ENCODE measurements at regions not wholly inside any gene's neighbourhood (a gene's known extent, or its start where the extent isn't known, plus 50 kb on each side); places are given as distances from the start of the nearest gene placed in this dataset.
A peak's percentile ranks its signal among the peaks of the same experiment; 100 is the strongest.
"Not testable (repeated sequence)": the region's sequence is repeated elsewhere in the genome, so short reads cannot be mapped to it uniquely, and the experiment has no call there.

DNA sequence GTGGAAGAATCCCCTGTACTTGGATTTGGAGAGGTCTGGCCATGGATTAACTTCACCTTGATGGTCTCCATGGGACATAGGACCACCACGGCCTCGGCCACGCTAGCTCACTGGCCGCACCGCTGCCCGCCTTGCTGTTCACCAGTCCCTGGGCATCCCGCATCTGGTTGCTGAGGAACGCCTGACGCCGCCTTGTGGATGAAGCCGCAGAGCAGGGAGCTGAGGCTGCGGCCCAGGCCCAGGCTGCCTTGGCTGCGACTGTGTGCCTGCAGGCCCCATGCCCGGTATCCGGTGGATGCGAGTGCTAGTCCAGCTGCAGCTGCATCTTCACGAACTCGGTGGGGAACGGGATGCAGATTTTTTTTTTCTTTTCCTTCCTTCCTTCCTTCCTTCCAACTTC lies 1407.1 kb downstream of the UQCRFS1 start:
- no peak for TF ChIP-seq POLR2A (IDR thresholded peaks at IDR 0.05)
- TF ChIP-seq, protein P1, sequence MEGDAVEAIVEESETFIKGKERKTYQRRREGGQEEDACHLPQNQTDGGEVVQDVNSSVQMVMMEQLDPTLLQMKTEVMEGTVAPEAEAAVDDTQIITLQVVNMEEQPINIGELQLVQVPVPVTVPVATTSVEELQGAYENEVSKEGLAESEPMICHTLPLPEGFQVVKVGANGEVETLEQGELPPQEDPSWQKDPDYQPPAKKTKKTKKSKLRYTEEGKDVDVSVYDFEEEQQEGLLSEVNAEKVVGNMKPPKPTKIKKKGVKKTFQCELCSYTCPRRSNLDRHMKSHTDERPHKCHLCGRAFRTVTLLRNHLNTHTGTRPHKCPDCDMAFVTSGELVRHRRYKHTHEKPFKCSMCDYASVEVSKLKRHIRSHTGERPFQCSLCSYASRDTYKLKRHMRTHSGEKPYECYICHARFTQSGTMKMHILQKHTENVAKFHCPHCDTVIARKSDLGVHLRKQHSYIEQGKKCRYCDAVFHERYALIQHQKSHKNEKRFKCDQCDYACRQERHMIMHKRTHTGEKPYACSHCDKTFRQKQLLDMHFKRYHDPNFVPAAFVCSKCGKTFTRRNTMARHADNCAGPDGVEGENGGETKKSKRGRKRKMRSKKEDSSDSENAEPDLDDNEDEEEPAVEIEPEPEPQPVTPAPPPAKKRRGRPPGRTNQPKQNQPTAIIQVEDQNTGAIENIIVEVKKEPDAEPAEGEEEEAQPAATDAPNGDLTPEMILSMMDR (IDR thresholded peaks at IDR 0.05 in 4 of 5, conservative IDR thresholded peaks at IDR 0.05 in 1 of 5): no peak
- in situ Hi-C loops (cut with MboI; ENCODE audit: low sequenced_read_pairs in 4 of 4): no loop called here
- no peaks in the 10 kb centered on the region for H3K36me3 ChIP-seq
- ATAC-seq: no peak
- no peak overlapping the region for H3K27ac ChIP-seq
- no peak overlapping the region for H3K4me3 ChIP-seq
- no peaks in the 10 kb centered on the region for H3K4me1 ChIP-seq
- H3K9me3 ChIP-seq: peaks cover 0 to 3% (median 0%) of the 10 kb centered on the region in 3 donors
- DNase-seq: no peak
- H3K27me3 ChIP-seq: no peaks in the 10 kb centered on the region
- intact Hi-C loops (cut with DNase I; ENCODE audit: low total_unique reads): no loop called here

- intact Hi-C loops (cut with DNase I; ENCODE audit: low total_unique reads); in situ Hi-C loops (cut with MboI; ENCODE audit: low sequenced_read_pairs in 4 of 4); H3K27me3 ChIP-seq; H3K36me3 ChIP-seq; H3K27ac ChIP-seq; DNase-seq; H3K4me1 ChIP-seq; H3K4me3 ChIP-seq; ATAC-seq; H3K9me3 ChIP-seq: not testable (repeated sequence)
- TF ChIP-seq, protein P1 (IDR thresholded peaks at IDR 0.05 in 4 of 5, conservative IDR thresholded peaks at IDR 0.05 in 1 of 5): peak in 2 of 5 experiments; percentile 21 to 35
Measured at GRCh38 chr19:27802293-27802692, 1410.7 kb downstream of the UQCRFS1 start.

DNA sequence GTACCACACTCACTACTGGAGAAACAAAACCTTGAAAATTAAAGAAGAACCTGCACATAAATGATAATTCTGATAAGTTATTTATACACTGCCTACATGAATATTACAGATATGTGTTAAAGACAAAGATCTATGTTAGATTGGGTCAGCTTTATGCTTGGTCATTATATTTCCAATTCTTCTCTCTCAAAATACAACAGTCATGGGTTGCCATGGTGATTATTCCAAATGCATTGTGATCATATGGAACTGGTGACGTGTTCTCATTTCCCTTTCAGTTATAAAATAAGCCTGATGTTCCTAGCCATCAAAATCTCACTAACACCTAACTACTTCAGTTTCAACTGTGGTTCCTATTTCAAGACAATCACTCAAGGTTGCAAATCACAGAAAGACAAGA lies 1416.4 kb downstream of the UQCRFS1 start:
- intact Hi-C loops (cut with DNase I; ENCODE audit: low total_unique reads): no loop called here

GRCh38 chr19:27796073-27796472 lies 1416.9 kb downstream of the UQCRFS1 start:
- no peaks in the 10 kb centered on the region for H3K9me3 ChIP-seq
- no peaks in the 10 kb centered on the region for H3K27me3 ChIP-seq
- no peak for ATAC-seq
- peak overlapping the region in 1 of 4 donors; percentile 94 for H3K27ac ChIP-seq
- in situ Hi-C loops (cut with MboI; ENCODE audit: low sequenced_read_pairs in 4 of 4) (no loop called here), intact Hi-C loops (cut with DNase I; ENCODE audit: low total_unique reads) (no loop called here)
- DNase-seq: no peak
- peaks cover 0 to under 1% of the 10 kb centered on the region in 2 donors for H3K36me3 ChIP-seq
- peaks cover 27 to 28% of the 10 kb centered on the region in 2 donors for H3K4me1 ChIP-seq
- TF ChIP-seq POLR2A (IDR thresholded peaks at IDR 0.05): no peak
- TF ChIP-seq, protein P1 (IDR thresholded peaks at IDR 0.05 in 4 of 5, conservative IDR thresholded peaks at IDR 0.05 in 1 of 5): no peak
- no peak overlapping the region for H3K4me3 ChIP-seq

More for the DNA sequence above, 1416.4 kb downstream of the UQCRFS1 start:
- Histone ChIP-seq H3K27me3 (no peaks in the 10 kb centered on the region), H3K27ac (no peak overlapping the region), H3K36me3 (no peaks in the 10 kb centered on the region), H3K4me3 (no peak overlapping the region), H3K9me3 (no peaks in the 10 kb centered on the region), H3K4me1 (peaks cover 23 to 24% of the 10 kb centered on the region in 2 donors)
- in situ Hi-C loops (cut with MboI; ENCODE audit: low sequenced_read_pairs in 4 of 4): no loop called here
- TF ChIP-seq, protein P1 (IDR thresholded peaks at IDR 0.05 in 4 of 5, conservative IDR thresholded peaks at IDR 0.05 in 1 of 5): no peak
- TF ChIP-seq POLR2A (IDR thresholded peaks at IDR 0.05): no peak
- no peak for ATAC-seq
- DNase-seq: no peak

- ATAC-seq (no peak), DNase-seq (no peak)
- Histone ChIP-seq H3K4me3 (peak overlapping the region in 1 of 4 donors; percentile 96), H3K4me1 (peaks cover 28 to 31% of the 10 kb centered on the region in 2 donors), H3K9me3 (no peaks in the 10 kb centered on the region), H3K27me3 (no peaks in the 10 kb centered on the region), H3K27ac (peak overlapping the region in 2 of 4 donors; percentile 94), H3K36me3 (peaks cover 0 to 6% of the 10 kb centered on the region in 2 donors)
- in situ Hi-C loops (cut with MboI; ENCODE audit: low sequenced_read_pairs in 4 of 4): no loop called here
- TF ChIP-seq POLR2A (IDR thresholded peaks at IDR 0.05): no peak
- TF ChIP-seq, protein P1 (IDR thresholded peaks at IDR 0.05 in 4 of 5, conservative IDR thresholded peaks at IDR 0.05 in 1 of 5): no peak
- intact Hi-C loops (cut with DNase I; ENCODE audit: low total_unique reads): no loop called here
Measured at GRCh38 chr19:27795369-27795768, 1417.6 kb downstream of the UQCRFS1 start.

All from gastrocnemius medialis (tissue), 4 donors.